H1 (cell line): ENCODE measurements at regions not wholly inside any gene's neighbourhood (a gene's known extent, or its start where the extent isn't known, plus 50 kb on each side); places are given as distances from the start of the nearest gene placed in this dataset.

Experiments
- CBX5 ChIP-seq: fragments of 300-800, 300-1000 bp; sonication (generic); IDR thresholded peaks from 2 replicates; pipeline ENCODE4 v1.7.1; 2016; ENCODE audit warnings: antibody characterized with exemption, low read length, low read depth
- KDM1A ChIP-seq: fragments of 200-600, 300-600 bp; sonication (generic); IDR thresholded peaks from 2 replicates; pipeline ENCODE4 v1.7.1; 2016; ENCODE audit warnings: mild to moderate bottlenecking, low read length, borderline replicate concordance
- POLR2AphosphoS5 ChIP-seq: IDR thresholded peaks from 2 replicates; pipeline ENCODE4 v1.6.1; 2011; ENCODE audit warnings: low read depth, low read length
- RAD21 ChIP-seq, 2 experiments: IDR thresholded peaks in 1 of 2; conservative IDR thresholded peaks in 1 of 2; 2 replicates each; pipeline ENCODE4 v1.6.1; 2011; ENCODE audit warnings: low read depth in 2 of 2, low read length in 2 of 2, improper control_type of control experiment in 1 of 2, inconsistent platforms in 1 of 2, mild to moderate bottlenecking in 1 of 2, moderate library complexity in 1 of 2
- TCF12 ChIP-seq: IDR thresholded peaks from 2 replicates; pipeline ENCODE4 v1.6.1; 2011; ENCODE audit warnings: low read depth, mild to moderate bottlenecking, low read length

DNA sequence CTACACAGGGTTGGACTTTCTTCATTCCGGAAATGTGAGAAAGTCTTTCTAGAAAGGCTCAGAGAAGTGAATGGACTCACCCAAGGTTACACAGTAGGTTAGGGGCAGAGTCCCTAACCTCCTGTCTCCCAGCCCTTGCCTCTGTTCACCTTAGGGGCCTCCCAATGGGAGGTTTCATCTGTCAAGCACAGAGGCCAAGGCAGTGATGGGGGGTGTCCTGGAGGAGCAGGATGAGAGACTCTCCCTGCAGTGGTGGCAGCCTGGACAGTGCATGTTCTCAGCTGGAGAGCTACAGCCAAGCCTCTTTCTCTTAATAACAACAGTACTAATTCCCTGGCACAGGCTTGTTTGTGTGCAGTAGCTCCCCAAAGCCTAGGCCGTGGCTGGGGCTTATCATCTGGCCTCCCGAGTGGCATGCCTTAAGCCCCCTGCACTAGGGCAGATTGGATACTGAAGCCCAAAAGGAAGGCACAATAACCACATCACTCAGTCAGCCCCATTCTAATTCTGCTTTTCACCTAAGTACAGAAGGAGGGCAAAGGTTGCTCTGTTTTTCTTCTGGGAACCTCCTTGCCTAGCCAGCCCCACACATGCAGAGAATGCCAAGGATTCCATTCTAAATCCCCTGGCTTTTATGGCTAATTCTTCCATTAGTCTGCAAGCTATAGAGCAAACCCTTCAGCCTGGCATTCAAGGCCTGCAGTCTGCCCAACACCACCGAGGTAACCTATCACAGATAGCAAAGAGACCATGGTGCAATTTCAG is 50.2 kb upstream of the XPA start (continued):
- TF ChIP-seq CBX5 (no peak), POLR2AphosphoS5 (no peak), KDM1A (no peak), RAD21 (IDR thresholded peaks at IDR 0.05 in 1 of 2, conservative IDR thresholded peaks at IDR 0.05 in 1 of 2; ENCODE audit: low read depth in 2 of 2, low read length in 2 of 2) (no peak), TCF12 (no peak)
- TF ChIP-seq, all 59 proteins: peak for 0
